ENCODE measurements at regions not wholly inside any gene's neighbourhood (a gene's known extent, or its start where the extent isn't known, plus 50 kb on each side); places are given as distances from the start of the nearest gene placed in this dataset.

GRCh38 chr6:54574671-54575070, 266.4 kb downstream of the TINAG start:
- DNase-seq = no peak

DNA sequence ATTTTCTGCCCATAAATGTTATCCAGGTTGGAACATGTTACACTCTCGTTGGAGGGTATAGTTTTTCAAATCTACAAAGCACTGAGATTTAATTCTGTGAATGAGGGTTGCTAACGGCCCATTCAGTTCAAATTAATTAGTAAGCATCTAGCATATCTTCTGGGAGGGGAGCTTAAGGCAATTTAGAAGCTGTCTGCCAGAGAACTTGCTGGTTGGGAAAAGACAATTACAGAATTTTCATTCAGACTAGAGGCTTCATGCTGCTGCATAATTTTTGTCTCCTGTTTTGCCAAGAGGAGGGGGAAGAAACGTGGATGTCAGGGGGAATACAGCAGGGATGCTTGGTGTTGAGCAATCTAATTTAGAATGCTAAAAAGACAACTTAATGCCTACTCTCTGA, 268.3 kb upstream of the FAM83B start:
- DNase-seq = no peak

DNA sequence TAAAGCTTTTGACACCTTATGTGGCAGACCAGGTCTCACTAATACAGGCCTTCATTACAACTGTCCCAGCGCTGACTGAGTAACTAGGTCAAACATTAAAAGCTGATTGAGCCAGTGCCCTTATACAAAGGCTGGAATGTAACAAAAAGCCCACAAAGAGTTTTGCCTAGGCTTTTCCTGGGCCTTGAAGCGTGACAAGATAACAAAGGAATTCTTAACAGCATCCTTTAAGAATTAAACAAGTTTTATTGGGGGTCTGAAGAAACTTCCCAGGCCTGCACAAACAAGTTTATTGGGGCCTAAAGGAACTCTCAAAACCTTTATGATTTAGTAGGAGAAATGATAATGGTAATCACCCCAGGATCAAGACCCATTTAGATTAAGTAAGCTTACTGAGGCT, 267.6 kb upstream of the FAM83B start:
- no peak for DNase-seq

- DNase-seq = no peak
Measured at GRCh38 chr6:54586251-54586650, 260.3 kb upstream of the FAM83B start.

DNA sequence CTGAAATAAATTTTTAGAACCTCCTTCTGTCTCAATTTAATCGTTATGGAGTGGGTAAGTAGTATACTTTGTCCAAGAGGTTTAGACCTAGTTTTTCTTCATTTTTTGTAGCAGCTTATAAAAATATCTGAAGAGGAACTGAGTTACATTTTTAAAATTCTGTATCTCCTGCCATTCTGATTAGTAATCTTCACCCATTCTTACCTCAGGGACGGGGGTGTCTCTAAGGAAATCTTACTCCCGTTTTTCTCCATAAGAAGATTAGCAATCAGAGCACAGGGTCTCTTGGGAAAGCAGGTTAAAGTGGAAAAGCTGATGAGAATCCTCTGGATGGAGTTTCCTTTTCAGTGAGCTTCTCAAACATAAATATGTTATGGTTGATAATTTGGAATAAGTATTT, 259.3 kb upstream of the FAM83B start:
- no peak for DNase-seq

DNA sequence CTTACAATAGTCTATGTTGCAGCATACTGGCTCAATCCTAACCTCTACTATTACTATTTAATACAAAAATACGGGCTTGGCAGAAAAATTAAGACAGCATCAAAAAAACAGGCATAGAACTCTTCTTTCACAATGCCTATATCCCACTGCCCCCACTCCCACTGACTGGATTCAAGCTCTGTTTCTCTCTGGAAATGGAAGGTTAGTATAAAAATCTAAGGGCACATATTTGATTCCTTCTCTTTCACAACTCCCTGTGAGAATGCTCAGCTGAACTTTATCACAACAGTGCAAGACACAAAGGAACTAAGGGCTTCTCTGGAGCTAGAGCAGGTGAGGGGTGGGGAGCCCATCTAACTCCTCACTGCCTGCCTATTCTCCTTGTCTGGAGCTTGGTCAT, 258.4 kb upstream of the FAM83B start:
- no peak for DNase-seq

DNA sequence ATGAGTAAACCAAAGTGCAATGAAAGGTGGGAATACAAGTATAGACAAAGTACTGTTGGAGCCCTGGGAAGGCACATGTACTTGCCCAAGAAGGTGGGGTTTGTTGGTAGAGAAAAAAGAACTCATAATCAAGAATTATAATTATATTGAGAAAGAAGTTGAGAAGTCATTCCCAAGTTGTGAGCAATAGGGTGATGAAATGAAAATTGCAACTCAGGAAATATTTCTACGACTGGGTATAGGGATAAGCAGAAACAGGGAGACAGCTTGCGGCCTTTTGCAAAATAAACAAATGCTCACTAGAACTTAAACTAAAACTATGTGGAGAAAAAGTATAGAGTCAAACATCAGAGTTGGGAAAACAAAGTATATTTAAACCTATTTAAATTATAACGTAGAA, 250.7 kb upstream of the FAM83B start:
- no peak for DNase-seq

- DNase-seq = no peak
Measured at GRCh38 chr6:54598787-54599313, 247.7 kb upstream of the FAM83B start.

DNA sequence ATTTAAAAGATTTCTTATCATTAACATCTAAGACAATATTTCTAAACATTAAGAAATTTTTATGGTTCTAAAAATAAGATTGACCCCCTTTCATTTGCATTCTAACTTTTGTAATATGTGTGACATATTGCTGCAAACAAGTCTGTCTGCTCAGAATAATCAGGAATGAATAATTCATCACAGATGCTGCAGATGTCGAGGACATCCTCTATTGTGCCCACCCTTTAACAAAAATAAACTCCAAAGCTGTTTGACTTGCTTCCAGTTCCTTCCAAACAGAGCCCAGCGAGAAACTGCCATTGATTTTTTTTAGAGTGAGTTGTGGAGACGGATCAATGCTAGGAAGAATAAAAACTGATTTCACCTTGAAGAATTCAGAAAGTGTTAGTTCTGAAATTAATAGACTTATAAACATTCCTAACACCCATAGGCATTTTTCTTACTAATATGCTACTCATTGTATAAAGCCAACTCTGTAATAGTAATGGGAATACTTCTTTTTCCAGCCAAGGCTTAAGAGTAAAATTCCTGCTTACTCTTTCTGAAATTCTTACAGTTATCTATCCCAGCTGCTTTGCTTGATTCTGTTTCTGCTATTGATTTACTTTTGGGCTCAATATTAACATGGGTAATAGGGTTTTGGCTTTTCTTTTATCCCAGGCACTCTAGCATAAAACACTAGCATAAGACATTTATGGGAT, 244.8 kb upstream of the FAM83B start:
- no peak for DNase-seq

DNA sequence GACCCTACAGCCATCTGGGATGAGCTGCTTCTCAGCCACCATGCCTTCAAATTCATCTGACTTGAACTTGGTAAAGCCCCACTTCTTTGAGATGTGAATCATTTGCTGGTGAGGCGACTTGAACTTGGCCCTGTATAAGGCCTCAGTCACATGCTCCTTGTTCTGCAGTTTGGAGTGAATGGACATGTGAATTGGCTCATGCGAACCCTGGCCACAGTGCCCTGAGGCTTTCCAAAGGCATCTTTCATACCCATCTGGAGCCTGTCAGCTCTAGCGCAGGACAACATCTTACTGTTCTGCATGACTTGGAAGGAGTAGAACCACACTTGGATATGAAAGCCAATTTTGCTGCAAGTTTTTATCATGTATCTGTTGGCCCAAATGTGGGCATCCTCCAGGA, 244.0 kb upstream of the FAM83B start:
- no peak for DNase-seq

- DNase-seq = no peak
Measured at GRCh38 chr6:54609981-54610380, 236.6 kb upstream of the FAM83B start.

- no peak for DNase-seq
Measured at GRCh38 chr6:54613596-54613995, 233.0 kb upstream of the FAM83B start.

- no peak for DNase-seq
Measured at GRCh38 chr6:54614499-54615195, 231.9 kb upstream of the FAM83B start.

- DNase-seq = no peak
Measured at GRCh38 chr6:54617730-54618129, 228.8 kb upstream of the FAM83B start.

DNA sequence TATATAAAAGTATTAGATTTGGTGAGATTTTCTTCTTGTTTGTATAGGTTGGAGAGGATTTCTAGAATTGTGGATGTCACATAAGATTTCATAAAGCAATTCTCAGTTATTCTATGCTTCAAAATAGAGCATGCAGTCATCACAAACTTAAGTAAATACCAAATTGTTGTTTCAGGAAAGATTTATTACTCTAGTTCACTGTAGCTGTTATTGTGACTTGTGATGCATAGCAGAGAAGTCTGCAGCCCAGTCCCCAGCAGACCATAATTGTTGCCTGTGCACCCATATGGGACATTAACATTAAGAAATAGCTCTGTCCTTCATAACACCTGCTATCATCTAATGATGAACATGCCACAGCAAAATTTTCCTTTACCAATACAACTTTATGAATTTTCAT, 228.0 kb upstream of the FAM83B start:
- no peak for DNase-seq

GRCh38 chr6:54619102-54619501, 227.5 kb upstream of the FAM83B start:
- DNase-seq = no peak

- DNase-seq = no peak
Measured at GRCh38 chr6:54621285-54621684, 225.3 kb upstream of the FAM83B start.

DNA sequence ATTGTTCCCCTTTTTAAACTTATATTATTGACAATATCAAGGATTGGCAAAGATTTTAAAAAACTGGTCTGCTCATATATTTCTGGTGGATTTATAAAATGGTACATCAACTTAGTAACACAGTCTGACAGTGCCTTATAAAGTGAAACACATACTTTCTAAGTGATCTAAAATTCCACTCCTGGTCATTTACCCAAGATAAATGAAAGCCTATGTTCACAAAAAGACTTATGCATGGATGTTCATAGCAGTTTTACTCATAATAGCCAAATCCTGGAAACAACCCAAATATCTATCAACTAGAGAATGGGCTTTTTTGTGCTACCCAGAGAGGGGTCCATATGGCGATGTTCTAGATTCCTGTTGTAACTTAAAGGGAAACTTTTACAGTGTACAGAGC, 222.4 kb upstream of the FAM83B start:
- no peak for DNase-seq

- DNase-seq = no peak
Measured at GRCh38 chr6:54624779-54625178, 221.8 kb upstream of the FAM83B start.

DNA sequence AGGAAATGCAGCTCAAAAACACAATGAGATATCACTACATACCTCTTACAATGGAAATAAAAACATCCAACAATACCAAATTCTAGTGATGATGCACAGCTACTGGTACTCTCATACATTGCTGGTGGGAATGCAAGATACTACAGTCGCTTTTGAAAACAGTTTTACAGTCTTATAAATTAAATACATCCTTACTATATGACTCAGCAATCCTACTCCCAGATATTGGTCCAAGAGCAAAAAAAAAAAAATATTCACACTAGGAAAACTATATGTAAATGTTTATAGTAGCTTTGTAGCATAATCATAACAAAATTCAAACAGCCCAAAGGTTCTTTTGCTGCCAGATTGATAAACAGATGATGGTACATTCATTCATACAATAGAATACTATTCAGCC, 217.4 kb upstream of the FAM83B start:
- no peak for DNase-seq

DNA sequence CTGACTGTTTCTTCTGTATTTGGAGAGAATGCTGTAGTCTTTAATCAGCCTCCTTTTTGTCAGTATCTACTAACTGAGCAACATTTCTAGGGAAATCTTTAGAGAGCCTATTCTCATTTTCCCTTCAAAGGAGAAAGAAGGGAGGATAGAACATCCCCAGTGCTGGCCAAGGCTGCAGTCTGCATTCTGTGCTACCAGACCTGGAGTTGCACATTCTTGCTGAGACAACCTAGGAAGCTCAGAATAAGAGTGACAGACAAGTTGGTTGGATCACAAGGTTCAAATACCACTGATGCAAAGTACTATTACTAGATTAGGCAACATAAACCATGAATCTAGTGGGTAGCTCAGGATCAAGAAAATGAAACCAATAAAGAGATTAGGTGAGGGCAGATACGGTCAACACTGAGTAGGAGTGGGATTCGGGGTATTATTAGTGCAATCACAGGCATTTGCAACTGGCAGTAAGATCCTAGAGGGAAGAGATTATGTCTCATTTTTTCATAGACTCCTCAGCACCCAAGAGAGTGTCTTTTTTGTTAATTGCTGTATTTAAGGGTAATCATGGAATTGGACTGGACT, 213.5 kb upstream of the FAM83B start:
- DNase-seq = no peak

DNA sequence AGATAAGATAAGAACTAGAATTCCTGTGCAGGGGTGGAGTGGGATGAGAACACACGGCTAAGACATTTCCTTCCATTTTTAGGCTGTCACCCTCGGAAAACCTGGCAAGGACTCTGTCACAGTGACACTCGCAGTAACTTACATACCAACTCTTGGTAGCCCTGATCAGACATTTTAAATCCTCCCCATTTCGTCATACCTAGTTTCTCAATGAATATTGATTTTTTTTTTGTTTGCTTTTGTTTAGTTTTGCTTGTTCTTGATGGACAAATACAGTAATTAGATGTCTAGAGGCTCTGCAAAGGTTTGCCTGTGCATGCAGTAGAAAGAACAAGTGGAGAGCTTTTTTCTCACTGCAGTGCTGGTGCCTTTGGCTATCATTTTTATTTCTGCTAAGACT, 213.0 kb upstream of the FAM83B start:
- DNase-seq = no peak

DNA sequence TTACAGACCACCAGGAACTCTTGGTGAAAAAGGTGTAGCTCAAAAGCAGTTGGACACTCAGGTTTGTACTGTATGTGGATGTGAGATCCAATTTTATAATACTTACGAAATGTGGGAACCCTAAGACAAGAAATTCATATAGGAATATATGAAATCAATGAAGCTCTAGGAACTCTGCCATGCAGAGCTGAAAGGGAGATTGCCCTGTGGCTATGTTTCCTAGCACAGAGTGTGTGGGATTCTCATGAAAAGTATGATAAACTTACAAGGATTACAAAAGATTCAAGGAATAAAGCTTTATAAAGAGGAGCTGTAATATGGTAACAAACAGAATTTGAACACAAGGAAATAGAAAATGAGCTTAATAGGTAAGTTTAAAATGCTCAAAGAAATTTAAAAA, 205.7 kb upstream of the FAM83B start:
- DNase-seq = no peak
